HG02938 (cell line): ENCODE measurements at regions not wholly inside any gene's neighbourhood (a gene's known extent, or its start where the extent isn't known, plus 50 kb on each side); places are given as distances from the start of the nearest gene placed in this dataset.
"Not testable (repeated sequence)": the region's sequence is repeated elsewhere in the genome, so short reads cannot be mapped to it uniquely, and the experiment has no call there.

Experiments used
- ATAC-seq: cut with Tn5 transposase; IDR thresholded peaks from one replicate; pipeline ENCODE4 v1.9.1; 2021; ENCODE audit warnings: mild to moderate bottlenecking, moderate library complexity; ENCODE audit not compliant: unreplicated experiment

DNA sequence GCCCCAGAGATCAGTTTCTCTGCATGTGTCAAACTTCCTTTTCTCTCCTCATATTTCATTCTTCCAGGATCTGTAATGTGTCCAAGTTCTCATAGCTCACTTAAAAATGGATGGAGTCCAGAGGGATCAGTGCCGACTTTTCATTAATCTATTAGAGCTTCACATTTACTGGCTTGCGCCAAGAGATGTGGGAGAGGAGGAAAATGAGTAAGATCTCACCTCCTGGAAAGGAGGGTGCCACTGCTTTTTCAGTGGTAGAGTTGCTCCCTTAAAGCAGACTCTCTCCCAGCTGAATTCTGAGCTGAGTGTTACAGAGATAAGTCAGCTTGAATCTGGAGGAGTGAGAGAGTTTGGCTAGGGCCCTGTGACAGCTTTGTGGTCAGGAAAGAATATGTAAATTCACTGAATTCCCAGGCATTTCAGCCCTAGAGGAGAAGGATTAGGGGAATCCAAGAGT, 175.9 kb downstream of the SOX4 start:
- ATAC-seq, result no peak

DNA sequence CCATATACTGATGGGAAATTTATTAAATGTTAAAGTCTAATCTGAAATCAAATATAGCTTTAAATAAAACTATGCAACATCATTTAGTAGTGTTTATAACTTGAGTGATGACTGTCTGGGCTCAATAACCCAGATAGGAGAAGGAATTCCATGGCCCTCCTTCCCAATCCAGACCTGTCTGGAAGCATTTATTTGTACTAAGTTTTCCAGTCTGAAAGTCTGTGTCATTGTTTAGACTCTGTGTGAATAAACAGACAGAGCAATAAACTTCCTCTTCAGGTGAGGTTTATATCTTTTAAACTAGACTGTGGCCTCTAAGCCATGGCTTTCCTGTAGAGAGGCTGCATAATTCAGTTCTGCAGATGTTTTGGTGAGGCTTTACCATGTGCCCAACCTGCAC, 176.4 kb downstream of the SOX4 start:
- no peak for ATAC-seq

DNA sequence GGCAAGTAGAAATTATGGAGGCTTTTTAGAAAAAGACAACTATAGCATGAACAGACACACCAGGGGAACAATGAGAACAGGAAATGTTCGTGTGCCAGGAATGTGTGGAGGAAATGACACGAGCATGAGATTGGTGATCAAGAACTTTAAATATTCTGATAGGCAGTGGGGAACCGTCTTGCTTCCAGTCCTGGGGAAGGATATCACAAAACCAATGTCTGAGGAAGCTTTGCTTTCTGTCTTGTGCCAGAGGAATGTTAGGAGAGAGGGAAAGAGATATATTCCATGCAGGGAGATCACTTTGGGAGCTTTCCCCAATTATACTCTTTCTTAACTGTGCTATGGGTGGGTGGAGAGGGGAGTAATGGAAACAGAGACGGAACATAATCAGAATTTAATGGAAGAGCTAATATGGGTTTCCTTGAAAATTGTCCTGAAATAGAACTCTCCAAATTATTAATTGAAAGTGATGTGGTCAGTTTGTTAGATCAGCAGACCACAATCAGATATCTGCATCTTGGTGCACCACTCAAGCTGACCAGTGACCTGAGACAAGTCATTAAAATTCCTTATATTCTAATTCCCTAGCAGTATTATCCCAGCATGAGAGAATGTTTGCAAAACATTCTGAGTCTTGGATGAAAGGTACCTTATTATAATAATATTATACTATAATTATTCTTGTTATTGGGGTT, 178.2 kb downstream of the SOX4 start:
- no peak for ATAC-seq

DNA sequence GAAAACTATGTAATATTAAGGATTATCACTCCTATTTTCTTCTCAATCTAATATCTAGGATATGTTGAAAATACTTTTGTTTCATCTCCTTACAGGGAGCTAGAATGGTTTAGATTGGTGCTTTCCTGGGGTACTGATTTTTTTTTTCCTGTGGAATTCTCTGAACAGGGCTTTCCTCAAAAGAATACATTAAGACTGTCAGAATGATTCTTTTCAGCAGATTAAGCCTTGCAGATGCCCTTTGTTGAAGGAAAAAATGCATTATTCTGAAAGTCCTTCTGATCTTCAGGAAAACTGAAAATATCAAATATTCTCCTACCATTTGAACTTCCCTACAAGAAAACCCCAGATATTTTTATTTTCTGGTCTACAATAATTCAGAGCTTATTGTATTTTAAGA, 178.9 kb downstream of the SOX4 start:
- no peak for ATAC-seq

DNA sequence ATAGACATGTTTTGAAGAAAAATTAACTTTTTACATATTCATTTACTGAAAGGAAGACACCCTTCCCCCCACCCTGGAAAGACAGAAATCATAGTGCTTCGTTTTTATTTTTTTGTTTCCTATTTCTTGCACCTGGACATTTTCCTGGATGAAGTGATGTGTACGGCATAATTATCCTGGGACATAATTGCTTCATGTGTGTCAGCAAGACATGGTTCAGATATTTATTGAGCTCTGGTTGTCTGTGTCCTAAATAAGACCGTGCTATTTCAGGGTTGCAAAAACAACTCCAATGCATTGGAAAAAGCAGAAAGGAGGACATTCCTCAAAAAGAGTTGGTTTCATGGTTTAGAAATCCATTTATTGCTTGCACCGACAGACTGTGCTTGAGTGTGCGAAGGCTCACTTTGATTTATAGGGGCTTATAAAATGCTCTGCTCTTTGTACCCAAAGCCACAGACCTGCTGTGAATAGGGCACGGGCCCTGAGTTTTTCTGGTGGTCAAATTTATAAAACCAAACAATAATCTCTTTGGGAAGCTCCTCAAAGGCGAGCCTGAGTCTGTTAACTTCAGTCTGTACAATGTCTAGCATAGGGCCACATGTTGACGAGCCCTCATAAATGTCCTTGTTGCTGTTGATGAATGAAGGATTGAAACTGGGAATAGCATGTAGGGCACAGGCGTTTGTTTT, 179.5 kb downstream of the SOX4 start:
- ATAC-seq, result no peak

DNA sequence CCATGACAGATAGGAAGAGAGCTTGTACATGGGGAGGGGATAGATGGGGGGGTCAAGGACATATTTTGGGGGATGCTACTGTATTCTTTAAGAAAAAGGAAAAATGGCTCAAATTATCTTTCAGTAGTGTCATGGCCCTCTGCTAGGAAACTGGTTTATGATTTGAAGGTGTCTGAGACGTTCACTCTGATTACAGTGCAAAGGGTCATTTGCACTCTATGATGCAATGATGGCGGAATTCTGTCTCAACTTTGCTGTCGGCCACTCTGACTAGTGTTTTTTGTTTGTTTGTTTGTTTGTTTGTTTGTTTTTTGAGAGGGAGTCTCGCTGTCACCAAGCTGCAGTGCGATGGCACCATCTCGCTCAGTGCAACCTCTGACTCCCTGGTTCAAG, 180.0 kb downstream of the SOX4 start:
- ATAC-seq, result no peak

DNA sequence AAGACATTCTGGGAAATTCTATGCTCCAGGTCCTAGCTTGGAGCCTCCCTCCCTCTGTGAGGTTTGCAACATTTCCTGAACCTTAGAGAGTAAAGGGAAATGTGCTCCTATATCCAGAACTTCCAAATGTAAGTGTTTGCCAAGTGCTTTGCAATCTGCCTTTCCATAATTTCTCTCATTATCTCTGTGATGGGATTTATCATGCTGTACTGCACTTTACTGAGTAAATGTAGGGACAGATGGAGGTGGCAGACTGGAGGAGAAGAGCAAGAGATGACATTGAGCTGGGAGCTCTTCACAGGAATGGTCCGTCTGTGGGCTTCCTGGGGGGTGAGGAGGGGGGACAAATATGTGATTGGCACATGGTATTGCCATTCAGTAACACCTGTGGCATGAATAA, 184.3 kb downstream of the SOX4 start:
- ATAC-seq, result no peak

DNA sequence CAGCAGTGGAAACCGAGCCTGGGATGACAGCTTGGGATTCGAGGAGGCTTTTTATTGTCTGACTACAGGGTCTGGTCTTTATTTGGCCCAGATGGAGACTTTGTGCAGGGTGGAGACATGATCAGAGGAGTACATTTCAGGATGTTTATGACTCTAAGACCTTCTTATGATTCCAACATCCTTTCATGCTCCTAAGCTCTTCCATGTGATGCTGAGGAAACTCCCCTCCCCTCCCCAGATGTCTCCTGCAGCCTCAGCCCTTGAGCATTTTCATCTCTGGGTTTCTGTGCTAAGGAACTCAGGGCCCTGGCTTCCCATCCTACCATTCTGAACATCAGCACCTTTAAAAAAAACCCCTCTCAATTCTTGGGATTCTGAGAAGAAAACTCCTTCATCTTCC, 186.6 kb downstream of the SOX4 start:
- ATAC-seq, result no peak

DNA sequence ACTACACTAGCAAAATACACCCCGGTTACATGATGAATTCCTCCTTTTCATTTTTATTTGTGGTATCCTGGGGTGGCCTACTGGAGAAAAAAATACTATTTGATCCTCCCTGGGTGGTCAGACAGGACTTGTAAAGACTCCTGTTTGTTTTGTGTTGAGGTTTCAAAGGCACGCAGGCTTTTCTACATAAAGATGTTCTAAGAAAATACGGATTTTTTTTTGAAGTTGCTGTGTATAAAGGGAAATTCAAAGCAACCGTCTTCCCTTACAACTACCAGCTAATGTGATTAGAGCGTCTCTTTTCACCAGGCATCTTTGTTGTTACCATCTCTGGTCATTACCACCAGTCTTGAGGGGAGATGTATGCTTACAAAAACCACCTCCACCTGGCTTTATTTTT, 187.1 kb downstream of the SOX4 start:
- no peak for ATAC-seq

DNA sequence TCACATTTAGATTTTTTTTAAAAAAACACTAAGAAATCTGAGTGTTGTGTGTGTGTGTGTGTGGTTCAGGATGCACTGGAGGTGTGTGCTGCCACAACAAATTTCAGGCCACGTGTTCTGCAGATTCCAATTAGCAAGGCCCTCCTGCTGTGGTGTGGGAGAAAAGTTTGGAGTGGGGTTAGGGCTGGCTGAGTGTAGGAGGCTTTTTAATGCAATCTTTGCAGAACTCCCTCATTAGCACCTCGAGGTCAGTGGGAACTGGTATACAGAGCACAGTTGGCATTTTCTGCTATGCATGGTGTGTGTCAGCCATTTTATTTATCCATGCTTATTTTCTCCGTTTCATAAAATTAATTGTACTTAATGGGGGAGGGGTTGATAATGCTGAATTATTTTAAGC, 187.6 kb downstream of the SOX4 start:
- ATAC-seq, result no peak

DNA sequence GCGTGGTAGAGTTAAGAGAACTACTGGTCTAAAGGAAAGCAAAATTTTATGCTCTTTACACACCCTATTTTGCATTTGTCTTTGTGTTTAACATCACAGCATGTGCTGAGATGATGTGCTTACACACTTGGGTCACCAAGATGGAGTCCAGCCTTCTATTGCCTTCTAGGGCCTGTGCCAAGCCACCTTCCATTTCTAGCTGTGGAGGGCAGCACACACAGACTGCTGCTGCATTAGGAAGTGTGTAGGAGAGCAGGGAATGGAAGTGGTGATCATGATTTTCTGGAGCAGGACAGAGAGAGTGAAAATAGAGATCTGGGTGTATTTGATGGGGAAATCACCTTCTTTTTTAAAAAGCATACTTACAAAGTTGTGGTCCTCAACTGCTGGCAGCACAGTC, 191.6 kb downstream of the SOX4 start:
- no peak for ATAC-seq

DNA sequence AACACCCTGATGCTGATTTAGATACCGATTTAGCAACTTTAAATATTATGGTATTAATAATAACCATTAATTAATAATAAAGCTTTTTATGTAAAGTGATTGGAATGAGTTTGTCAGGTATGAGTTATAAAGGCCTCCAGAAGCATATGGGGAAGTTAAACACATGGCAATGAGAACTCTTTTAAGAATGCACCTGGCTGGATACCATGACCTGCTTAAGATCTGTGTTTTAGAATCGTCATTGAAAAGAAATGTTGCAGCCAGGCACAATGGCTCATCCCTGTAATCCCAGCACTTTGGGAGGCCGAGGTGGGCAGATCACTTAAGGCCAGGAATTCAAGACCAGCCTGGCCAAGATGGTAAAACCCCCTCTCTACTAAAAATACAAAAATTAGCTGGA, 197.5 kb downstream of the SOX4 start:
- no peak for ATAC-seq

DNA sequence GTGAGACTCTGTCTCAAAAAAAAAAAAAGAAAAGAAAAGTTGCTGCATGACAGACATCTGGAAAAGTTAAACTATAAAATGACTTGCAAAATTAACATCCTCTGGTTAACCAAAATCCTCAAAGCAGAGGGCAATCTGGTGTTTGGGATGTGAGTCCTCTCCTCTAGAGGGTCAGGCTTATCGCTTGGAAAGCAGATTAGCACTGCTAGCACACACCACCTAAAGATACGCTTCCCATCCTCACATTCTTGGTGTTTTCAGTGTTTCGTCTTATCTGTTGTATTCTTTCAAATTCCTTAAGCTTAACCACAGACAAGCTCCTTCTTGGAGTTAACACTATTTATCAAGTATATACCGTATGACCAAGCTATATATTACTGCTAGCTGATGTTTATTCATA, 198.0 kb downstream of the SOX4 start:
- no peak for ATAC-seq

DNA sequence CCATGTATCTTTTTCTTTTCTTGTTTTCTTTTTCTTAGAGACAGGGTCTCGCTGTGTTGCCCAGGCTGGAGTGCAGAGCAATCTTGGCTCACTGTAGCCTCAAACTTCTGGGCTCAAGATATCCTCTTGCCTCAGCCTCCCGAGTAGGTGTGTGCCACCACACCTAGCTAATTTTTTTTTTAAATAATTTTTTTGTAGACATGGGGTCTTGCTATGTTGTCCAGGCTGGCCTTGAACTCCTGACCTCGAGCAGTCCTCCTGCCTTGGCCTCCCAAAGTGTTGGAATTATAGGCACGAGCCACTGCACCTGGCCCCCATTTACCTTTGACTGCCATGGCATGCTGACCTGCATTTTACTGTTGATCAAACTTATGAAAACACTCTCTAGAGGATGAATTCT, 198.6 kb downstream of the SOX4 start:
- no peak for ATAC-seq

DNA sequence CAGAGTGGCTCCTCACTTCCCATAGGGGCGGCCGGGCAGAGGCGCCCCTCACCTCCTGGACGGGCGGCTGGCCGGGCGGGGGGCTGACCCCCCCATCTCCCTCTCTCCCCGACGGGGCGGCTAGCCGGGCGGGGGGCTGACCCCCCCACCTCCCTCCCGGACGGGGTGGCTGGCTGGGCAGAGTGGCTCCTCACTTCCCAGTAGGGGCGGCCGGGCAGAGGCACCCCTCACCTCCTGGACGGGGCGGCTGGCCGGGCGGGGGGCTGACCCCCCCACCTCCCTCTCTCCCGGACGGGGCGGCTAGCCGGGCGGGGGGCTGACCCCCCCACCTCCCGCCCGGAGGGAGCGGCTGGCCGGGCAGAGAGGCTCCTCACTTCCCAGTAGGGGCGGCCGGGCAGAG, 203.4 kb downstream of the SOX4 start:
- ATAC-seq, result not testable (repeated sequence)

DNA sequence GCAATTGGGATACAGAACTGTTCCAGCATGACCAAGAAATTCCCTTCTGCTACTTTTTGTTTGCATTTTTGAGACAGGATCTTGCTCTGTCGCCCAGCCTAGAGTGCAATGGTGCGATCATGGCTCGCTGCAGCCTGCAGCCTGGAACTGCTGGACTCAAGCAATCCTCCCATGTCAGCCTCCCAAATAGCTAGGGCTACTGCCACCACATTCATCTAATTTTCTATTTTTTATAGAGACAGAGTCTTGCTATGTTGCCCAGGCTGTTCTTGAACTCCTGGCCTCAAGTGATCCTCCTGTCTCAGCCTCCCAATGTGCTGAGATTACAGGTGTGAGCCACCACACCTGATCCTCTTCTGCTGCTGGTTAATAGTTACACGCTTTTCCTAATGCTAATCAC, 204.9 kb downstream of the SOX4 start:
- ATAC-seq, result no peak

DNA sequence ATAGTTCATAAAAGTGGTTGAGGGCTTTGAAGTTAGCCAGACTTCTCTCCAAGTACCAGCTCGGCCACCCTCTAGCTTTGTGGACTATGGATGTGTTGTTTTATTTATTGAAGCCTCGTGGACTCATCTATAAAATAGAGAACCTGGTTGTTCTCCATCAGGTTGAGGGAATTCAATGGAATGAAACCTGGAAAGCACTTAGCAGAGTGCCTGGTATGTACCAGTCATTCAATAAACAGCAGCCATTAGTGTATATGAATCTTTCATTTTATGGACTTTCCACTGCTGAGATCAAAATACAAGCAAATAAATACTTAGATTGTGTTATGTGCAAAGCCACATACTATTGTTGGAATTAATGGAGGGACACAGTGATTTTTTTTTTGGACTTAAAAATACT, 206.8 kb downstream of the SOX4 start:
- no peak for ATAC-seq

DNA sequence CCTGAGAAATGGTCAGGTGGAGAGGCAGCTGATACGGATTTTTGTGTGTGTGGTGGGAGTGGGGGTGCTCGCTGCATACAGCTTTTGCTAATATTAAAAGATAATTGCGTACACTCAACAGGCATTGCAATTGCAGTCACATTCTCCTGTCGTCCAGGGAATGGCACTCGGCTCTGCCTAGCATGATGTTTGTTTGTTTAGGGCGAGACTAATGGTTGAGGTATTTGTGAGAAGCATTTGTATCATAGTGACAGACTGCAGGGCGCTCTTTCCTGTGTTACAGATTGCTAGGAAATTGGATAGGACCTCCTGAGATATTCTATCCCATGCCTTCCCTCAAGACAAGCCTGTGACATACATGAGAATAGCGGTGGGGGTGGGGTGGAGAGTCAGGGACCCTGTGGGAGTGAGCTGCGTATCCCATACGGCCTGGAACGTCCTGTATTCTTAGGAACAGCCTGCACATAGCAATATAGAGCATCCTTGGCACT, 207.4 kb downstream of the SOX4 start:
- no peak for ATAC-seq

DNA sequence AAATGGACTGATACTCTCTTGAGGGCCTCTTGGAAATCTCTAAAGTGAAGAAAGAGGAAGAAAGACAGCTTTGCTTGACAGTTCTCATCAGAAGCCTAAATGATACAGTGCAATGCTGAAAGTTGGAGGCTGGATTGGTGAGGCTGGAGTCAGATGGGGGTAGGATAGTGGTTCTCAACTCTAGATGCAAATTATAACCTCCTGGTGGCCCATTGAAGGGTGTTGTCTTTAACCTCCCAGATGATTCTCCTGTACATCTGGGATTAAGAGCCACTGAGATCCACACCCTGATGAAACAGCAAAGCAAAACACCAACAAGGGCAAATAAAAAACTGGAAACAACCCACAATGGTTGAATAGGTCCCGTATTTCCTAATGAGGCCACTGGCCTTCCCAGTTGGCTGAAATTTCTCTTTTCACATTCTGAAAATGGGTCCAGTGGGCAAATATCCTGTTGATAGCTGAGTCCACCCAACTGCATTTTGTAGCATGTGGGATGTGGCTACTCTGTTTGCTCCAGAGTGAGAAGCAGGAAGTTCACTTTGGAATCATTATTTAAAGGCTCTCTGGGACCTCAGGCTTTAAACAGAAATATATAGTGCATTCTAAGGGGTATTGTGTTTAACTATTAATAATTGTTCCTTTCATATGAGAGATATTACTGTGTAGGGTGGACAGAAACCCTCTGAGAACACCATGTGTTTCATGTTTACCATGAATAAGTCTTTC, 208.1 kb downstream of the SOX4 start:
- ATAC-seq, result no peak

DNA sequence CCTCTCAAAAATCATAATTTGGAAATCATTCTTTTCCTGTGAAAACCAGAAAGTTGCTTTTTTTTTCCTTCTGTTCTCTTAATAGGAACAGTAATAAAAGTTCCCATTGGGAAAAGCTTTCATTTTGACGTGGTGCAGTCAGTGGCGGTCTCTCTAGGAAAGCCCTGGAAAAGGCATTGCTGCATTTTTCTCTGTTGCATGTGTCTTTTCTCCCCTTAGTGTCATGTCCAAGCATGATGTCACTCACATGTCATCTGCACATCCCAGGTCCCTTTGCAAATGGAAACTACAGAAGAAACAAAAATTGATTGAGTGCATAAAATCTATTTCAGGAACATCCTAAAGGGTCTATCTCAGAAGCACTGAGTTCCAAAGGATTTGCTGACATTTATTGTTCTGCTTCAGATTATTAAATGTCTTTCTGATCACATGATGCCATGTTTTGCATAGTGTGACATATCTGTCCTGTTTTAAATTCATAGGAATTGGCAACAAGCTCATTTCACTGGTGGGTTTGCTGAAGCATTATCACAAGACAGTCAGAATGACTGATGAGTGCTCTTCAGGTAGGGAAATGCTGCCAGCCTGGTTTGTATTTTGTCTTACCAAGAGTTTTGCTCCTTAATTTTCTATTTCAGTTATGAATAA, 208.7 kb downstream of the SOX4 start:
- ATAC-seq, result no peak

DNA sequence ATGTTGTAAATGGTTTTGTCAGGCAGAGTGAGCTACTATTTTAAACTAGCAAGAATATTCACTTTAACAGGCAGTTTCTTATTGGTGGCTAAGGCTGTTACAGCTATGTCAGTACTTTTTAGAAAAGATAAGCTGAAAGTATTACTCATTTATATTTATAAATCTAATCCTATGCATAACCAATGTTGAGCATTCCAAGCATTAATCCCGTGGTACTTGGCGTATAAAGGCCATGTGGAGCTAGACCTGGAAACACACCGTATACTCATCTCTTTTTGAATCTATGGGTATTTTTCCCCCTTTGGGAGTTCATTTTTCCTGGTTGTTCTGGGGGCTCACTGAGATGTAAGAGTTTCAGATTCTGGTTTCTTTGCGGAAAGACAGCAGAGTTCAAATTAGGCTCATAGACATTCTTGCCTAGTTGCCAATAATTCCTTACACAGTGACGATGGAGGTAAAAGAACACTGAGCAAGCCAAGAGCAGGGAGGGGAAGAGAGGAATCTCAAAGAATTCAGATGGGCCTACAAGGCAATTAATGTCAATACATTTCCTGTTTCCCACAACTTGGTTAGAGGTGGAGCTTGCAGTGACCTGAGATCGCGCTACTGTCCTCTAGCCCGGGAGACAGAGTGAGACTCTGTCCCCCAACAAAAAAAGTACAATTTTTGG, 211.5 kb downstream of the SOX4 start:
- no peak for ATAC-seq
